ENCODE measurements at regions not wholly inside any gene's neighbourhood (a gene's known extent, or its start where the extent isn't known, plus 50 kb on each side); places are given as distances from the start of the nearest gene placed in this dataset.

GRCh38 chr5:3122985-3123762 is 371.7 kb upstream of the IRX2 start:
- TF ChIP-seq CTCF (conservative IDR thresholded peaks at IDR 0.05; ENCODE audit: low read length) (no peak), EZH2phosphoT487 (IDR thresholded peaks at IDR 0.05; ENCODE audit: borderline replicate concordance) (no peak)

All from Loucy (cell line).